Skeletal muscle tissue (tissue), 3 donors: ENCODE measurements at regions not wholly inside any gene's neighbourhood (a gene's known extent, or its start where the extent isn't known, plus 50 kb on each side); places are given as distances from the start of the nearest gene placed in this dataset.

Experiments
- H3K27ac ChIP-seq: one replicate; pipeline ENCODE4 v1.7.0; 2013; ENCODE audit warnings: mild to moderate bottlenecking, low read depth, low read length, inconsistent platforms
- H3K27me3 ChIP-seq, 3 donors: one replicate each; pipeline ENCODE4 v1.7.0; 2013; ENCODE audit warnings: low read length in 3 of 3; ENCODE audit not compliant: control insufficient read depth in 3 of 3, insufficient read depth in 3 of 3
- H3K36me3 ChIP-seq, 3 donors: one replicate each; pipeline ENCODE4 v1.7.0; 2013; ENCODE audit warnings: low read length in 3 of 3; ENCODE audit not compliant: control insufficient read depth in 3 of 3, insufficient read depth in 3 of 3
- H3K4me1 ChIP-seq, 3 donors: one replicate each; pipeline ENCODE4 v1.7.0; 2013; ENCODE audit warnings: low read length in 3 of 3, mild to moderate bottlenecking in 3 of 3; ENCODE audit not compliant: control insufficient read depth in 3 of 3, insufficient read depth in 3 of 3
- H3K4me3 ChIP-seq, 3 donors: one replicate each; pipeline ENCODE4 v1.7.0; 2013; ENCODE audit warnings: low read length in 3 of 3
- H3K9ac ChIP-seq, 3 donors: one replicate each; pipeline ENCODE4 v1.7.0; 2013; ENCODE audit warnings: low read length in 3 of 3, mild to moderate bottlenecking in 3 of 3, moderate library complexity in 2 of 3, low read depth in 1 of 3
- H3K9me3 ChIP-seq, 3 donors: one replicate each; pipeline ENCODE4 v1.7.0; 2013; ENCODE audit warnings: low read length in 3 of 3; ENCODE audit not compliant: control insufficient read depth in 3 of 3
- donor health status: Osteomylitis.

DNA sequence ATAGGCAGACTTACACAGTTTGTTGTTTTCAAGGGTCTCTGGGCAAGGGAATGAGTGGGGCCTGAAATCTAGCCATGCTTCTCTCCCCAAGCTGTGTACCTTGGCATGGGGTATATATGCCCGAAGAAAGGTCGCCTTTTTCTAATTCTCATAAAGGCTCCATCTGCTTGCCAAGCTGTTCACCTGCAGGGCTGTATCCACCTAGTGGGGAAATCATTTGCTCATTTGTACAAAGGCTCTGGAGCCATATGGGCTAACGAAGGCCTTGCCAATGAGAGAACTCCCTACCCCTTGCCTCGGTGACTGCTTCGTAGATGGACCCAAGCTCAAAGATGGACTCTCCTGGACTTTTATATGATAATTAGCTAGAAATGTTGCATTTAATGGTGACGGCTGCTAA lies 1097.0 kb downstream of the PDHA2 start:
- Histone ChIP-seq H3K9ac (no peak overlapping the region), H3K27me3 (no peaks in the 10 kb centered on the region), H3K27ac (no peak overlapping the region)

DNA sequence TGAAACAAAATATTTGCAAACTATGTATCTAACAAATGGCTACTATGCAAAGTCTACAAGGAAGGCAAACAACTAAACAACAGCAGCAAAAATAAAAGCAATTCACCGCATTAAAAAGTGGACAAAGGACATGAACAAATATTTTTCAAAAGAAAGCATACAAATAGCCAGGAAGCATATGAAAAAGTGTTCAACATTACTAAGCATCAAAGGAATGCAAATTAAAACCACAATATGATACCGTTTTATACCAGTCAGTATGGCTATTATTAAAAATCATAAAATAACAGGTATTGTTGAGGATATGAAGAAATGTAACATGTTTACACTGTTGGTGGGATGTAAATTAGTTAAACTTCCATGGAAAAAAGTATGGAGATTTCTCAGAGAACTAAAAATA lies 1106.7 kb downstream of the PDHA2 start:
- Histone ChIP-seq H3K9me3 (no peaks in the 10 kb centered on the region), H3K27me3 (no peaks in the 10 kb centered on the region), H3K4me1 (no peaks in the 10 kb centered on the region), H3K9ac (no peak overlapping the region), H3K36me3 (no peaks in the 10 kb centered on the region), H3K4me3 (no peak overlapping the region), H3K27ac (no peak overlapping the region)

More for the DNA sequence above, 1097.0 kb downstream of the PDHA2 start:
- Histone ChIP-seq H3K36me3 (no peaks in the 10 kb centered on the region), H3K9me3 (no peaks in the 10 kb centered on the region), H3K4me3 (no peak overlapping the region), H3K4me1 (no peaks in the 10 kb centered on the region)

DNA sequence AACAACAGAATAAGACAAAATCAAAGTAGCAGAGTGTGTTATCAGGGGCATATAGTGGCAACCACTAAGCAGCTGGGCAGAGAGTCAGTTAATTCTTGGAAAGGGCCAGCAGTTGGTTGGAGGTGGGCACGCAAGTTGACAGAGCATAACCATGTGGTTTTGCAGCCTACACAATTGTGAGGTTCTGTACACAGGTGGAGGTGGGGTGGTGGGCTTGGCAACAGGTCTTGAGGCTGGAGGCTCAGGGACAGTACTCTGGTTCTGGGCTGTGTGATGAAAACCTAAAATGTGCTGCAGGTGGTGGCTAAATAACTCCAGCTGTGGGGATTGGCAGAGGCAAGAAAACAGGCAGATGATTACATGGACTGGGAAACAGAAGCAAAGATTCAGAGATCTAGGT lies 1112.7 kb downstream of the PDHA2 start:
- no peaks in the 10 kb centered on the region for H3K9me3 ChIP-seq
- H3K4me1 ChIP-seq = no peaks in the 10 kb centered on the region

DNA sequence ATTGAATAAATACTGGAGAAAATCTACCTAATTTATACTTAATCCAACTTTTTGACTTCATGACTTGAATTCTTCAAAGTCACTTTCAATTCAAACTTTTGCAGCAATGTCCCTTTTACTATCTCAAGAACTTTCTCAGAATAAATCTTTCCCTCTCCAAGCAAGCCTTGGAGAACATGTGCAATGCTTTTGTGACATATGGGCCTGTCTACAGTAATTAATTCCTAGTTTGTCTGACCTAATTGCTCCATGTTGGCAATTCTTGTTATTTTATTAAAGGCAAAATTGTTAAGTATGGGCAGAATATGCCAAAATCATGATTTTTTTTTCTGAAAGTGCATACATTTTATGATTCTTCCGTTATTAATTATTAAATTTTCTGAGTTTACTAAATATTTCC lies 1115.3 kb downstream of the PDHA2 start:
- Histone ChIP-seq H3K27me3 (no peaks in the 10 kb centered on the region), H3K27ac (no peak overlapping the region), H3K4me1 (no peaks in the 10 kb centered on the region), H3K9me3 (no peaks in the 10 kb centered on the region), H3K4me3 (no peak overlapping the region), H3K36me3 (no peaks in the 10 kb centered on the region), H3K9ac (no peak overlapping the region)

More for the DNA sequence above, 1112.7 kb downstream of the PDHA2 start:
- Histone ChIP-seq H3K4me3 (no peak overlapping the region), H3K27me3 (no peaks in the 10 kb centered on the region), H3K36me3 (no peaks in the 10 kb centered on the region), H3K9ac (no peak overlapping the region), H3K27ac (no peak overlapping the region)

DNA sequence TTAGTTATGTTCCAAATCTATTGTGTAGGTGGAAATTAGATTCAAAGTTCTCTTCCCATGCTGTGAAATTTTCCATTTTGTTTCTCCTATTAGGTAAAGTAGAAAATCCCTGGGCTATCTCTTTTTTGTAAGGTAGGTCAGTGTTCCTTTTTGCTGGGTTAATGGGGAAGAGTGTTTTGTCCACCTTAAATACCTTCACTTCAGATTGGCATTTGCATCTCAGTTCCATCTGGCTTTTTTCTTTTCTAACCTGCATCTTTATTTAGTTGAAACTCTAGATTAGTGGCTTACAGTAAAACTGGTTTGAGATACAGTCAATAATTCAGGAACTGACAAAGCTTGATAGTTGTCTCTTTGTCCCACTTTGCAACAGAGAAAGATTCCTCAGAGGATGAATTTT lies 1115.8 kb downstream of the PDHA2 start:
- Histone ChIP-seq H3K4me1 (no peaks in the 10 kb centered on the region), H3K27me3 (no peaks in the 10 kb centered on the region), H3K4me3 (no peak overlapping the region), H3K27ac (no peak overlapping the region), H3K9me3 (no peaks in the 10 kb centered on the region), H3K9ac (no peak overlapping the region), H3K36me3 (no peaks in the 10 kb centered on the region)

DNA sequence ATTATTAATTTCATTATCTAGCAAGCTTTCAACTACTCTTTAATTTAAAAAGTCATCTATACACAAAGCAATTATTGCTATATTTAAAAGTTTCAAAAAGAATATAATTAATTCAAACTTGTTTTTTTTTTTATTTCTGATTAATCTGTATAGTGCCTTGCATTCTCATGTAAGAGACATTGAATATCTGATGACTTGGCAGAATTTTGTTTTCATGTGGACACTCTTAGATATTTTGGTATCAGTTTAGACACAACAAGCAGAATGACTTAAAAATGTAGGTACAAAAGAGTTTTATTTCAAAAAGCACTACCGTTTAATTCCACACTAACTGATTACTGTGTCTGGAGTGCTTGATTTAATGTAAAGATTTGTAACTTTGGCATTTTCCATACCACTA lies 1129.6 kb downstream of the PDHA2 start:
- Histone ChIP-seq H3K9ac (no peak overlapping the region), H3K9me3 (no peaks in the 10 kb centered on the region), H3K4me3 (no peak overlapping the region), H3K4me1 (no peaks in the 10 kb centered on the region), H3K27ac (no peak overlapping the region), H3K27me3 (no peaks in the 10 kb centered on the region), H3K36me3 (no peaks in the 10 kb centered on the region)

DNA sequence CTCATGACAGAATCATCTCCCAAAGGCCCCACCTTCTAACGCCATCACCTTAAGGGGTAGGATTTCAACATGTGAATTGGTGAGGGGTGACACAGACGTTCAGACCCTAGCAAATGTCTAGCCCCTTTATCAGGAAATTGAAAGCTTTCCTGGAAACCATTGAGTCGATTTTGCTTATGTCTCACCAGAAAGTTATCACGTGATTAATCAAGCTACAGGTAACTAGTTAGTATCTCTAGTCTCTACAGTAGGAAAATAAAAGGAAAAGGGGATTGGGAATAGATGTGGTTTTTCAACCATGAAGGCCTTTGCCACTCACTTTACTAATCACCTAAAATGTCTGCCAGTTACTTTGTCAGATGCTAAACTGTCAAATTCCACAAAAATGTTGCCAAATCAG lies 1133.0 kb downstream of the PDHA2 start:
- Histone ChIP-seq H3K9me3 (no peaks in the 10 kb centered on the region), H3K36me3 (no peaks in the 10 kb centered on the region)

DNA sequence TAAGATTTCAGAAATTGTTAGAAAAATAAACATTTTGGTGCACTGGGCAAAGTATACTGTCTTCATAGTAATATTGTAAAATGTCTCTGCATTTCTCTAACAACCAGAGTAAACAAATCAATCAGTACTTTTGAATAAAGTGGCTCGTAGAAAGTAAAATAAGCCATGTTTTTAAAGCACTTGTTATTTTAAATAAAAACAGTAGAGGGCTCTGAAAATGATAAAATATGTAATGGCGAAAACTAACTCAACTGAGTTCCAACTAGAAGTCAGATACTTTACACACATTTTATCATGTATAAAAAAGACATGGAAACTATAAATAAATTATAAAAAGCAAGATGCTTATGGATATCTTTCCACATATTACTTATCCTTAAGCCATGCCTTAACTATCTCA lies 1134.4 kb downstream of the PDHA2 start:
- no peaks in the 10 kb centered on the region for H3K36me3 ChIP-seq
- no peak overlapping the region for H3K9ac ChIP-seq
- H3K27ac ChIP-seq = no peak overlapping the region
- H3K9me3 ChIP-seq = no peaks in the 10 kb centered on the region
- no peak overlapping the region for H3K4me3 ChIP-seq
- H3K4me1 ChIP-seq = no peaks in the 10 kb centered on the region
- no peaks in the 10 kb centered on the region for H3K27me3 ChIP-seq

More for the DNA sequence above, 1133.0 kb downstream of the PDHA2 start:
- H3K27ac ChIP-seq = no peak overlapping the region
- no peaks in the 10 kb centered on the region for H3K27me3 ChIP-seq
- no peak overlapping the region for H3K9ac ChIP-seq
- no peaks in the 10 kb centered on the region for H3K4me1 ChIP-seq
- no peak overlapping the region for H3K4me3 ChIP-seq

DNA sequence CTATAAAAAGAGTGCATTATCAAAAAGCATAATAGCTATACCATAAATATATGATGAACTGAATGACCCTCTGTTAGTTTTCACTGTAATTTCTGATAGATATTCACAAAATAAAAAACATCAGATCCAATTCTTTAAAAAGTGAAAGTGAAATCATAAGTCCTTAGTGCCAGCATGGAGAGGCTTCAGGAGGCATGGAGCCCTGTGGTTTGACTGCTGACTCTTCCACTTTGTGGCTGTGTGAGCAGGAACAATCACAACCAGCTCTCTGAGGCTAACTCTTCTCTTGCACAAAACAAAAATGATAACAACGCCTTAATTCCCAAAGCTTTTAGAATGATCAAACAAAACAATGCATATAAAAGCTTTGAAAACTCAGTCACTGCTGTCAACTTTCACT lies 1143.9 kb downstream of the PDHA2 start:
- Histone ChIP-seq H3K9ac (no peak overlapping the region), H3K27ac (no peak overlapping the region), H3K36me3 (no peaks in the 10 kb centered on the region), H3K9me3 (no peaks in the 10 kb centered on the region), H3K4me3 (no peak overlapping the region), H3K27me3 (no peaks in the 10 kb centered on the region), H3K4me1 (no peaks in the 10 kb centered on the region)

DNA sequence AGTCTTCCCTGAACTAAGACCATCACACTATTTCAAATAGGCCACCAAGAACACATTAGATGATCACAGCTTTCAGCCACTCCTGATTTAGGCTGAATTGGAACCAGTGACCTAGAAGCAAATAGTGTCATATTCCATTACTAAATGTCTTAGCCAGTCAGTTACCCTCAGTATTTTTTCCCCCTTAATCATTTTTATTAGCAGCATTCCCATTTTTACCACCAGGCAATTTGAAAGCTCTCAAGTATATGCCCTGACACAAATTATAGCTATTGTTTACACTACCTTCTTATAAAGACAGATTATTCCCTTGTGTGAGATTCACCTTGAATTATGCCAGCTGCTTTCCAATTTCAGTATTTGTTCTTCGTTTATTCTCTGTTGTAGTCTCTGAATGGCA lies 1146.9 kb downstream of the PDHA2 start:
- Histone ChIP-seq H3K9me3 (no peaks in the 10 kb centered on the region), H3K4me3 (no peak overlapping the region), H3K4me1 (no peaks in the 10 kb centered on the region), H3K27ac (no peak overlapping the region), H3K36me3 (no peaks in the 10 kb centered on the region), H3K9ac (no peak overlapping the region), H3K27me3 (no peaks in the 10 kb centered on the region)

DNA sequence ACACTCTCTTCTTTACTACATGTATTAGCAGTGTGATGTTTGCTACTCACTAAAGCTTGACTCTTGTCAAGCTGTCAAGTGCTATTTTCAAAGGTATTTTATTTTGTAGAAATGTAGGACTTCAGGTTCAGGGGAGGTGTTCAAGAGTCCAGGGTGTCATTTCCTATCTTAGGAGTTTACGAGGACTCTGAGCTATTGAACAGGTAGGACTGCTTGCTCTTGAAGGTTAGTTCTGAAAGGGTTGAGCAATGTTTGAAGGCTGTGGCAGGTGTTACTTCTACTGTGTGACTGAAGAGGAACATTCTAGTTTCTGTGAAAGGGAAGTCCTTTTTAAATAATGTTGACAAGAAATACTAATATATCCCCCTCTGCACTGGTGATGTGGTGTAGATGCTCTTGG lies 1151.2 kb downstream of the PDHA2 start:
- Histone ChIP-seq H3K9ac (no peak overlapping the region), H3K27me3 (no peaks in the 10 kb centered on the region), H3K9me3 (no peaks in the 10 kb centered on the region), H3K36me3 (no peaks in the 10 kb centered on the region), H3K27ac (no peak overlapping the region), H3K4me1 (no peaks in the 10 kb centered on the region), H3K4me3 (no peak overlapping the region)
